ENCODE measurements at regions not wholly inside any gene's neighbourhood (a gene's known extent, or its start where the extent isn't known, plus 50 kb on each side); places are given as distances from the start of the nearest gene placed in this dataset.

DNA sequence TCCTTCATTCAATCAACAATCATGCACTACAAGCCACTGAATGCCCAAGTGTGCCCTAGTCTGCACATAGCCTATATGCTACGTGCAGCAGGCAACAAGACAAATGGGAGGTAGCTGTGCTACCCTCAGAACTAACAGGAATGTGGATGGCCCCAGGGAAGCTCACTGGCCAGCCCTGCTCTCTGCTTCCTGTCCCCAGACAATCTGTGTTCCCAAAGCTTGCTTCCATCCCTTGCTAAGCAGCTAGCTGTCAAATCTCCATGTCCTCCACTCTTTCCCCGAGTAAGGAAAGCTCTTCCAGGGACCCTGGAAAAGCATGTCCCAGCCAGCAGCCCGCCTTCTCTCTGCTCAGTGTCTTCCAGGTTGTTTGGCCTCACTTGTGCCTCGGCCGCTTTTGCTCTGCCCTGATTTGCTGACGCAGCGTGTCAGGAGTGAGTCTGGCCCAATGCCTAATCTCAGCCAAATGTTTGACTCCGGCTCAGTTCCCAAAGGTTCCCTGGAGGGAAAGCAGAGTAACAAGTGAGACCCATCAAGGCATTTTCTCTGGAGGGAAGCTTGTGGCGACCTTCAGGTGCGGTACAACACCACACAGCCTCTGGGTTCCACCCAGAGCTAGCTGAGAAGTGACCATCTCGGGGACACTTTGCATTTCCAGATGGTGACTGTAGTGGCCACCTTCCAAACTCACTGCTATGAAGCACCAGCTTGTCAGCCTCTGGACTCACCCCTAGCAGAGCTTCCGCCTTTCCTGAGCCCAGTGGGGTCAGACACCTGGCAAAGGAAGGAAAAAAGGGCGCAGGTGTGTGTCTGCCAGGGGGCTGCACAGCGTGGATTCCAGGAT, 243.4 kb downstream of the RHOU start:
- DNase-seq, result no peak
- Mint-ChIP-seq H3K4me1 (no peaks in the 10 kb centered on the region), H3K27ac (no peak overlapping the region), H3K36me3 (no peaks in the 10 kb centered on the region), H3K27me3 (no peaks in the 10 kb centered on the region), H3K4me3 (no peak overlapping the region), H3K9me3 (no peaks in the 10 kb centered on the region)

- H3K4me3 Mint-ChIP-seq, result no peak overlapping the region
- DNase-seq, result no peak
- no peaks in the 10 kb centered on the region for H3K9me3 Mint-ChIP-seq
- no peak overlapping the region for H3K27ac Mint-ChIP-seq
- no peaks in the 10 kb centered on the region for H3K27me3 Mint-ChIP-seq
- no peaks in the 10 kb centered on the region for H3K4me1 Mint-ChIP-seq
- no peaks in the 10 kb centered on the region for H3K36me3 Mint-ChIP-seq
Measured at GRCh38 chr1:228979325-228979699, 244.0 kb downstream of the RHOU start.

- Mint-ChIP-seq H3K27ac (no peak overlapping the region), H3K9me3 (no peaks in the 10 kb centered on the region), H3K4me3 (no peak overlapping the region), H3K36me3 (no peaks in the 10 kb centered on the region), H3K4me1 (no peaks in the 10 kb centered on the region), H3K27me3 (no peaks in the 10 kb centered on the region)
- DNase-seq, result no peak
Measured at GRCh38 chr1:228979774-228980173, 244.5 kb downstream of the RHOU start.

GRCh38 chr1:228980232-228980937, 245.1 kb downstream of the RHOU start:
- Mint-ChIP-seq H3K9me3 (no peaks in the 10 kb centered on the region), H3K36me3 (no peaks in the 10 kb centered on the region), H3K27ac (no peak overlapping the region), H3K27me3 (no peaks in the 10 kb centered on the region), H3K4me1 (no peaks in the 10 kb centered on the region), H3K4me3 (no peak overlapping the region)
- DNase-seq, result no peak

- Mint-ChIP-seq H3K27ac (no peak overlapping the region), H3K4me1 (no peaks in the 10 kb centered on the region), H3K27me3 (no peaks in the 10 kb centered on the region), H3K4me3 (no peak overlapping the region), H3K36me3 (no peaks in the 10 kb centered on the region), H3K9me3 (no peaks in the 10 kb centered on the region)
- no peak for DNase-seq
Measured at GRCh38 chr1:228982637-228983036, 247.4 kb downstream of the RHOU start.

DNA sequence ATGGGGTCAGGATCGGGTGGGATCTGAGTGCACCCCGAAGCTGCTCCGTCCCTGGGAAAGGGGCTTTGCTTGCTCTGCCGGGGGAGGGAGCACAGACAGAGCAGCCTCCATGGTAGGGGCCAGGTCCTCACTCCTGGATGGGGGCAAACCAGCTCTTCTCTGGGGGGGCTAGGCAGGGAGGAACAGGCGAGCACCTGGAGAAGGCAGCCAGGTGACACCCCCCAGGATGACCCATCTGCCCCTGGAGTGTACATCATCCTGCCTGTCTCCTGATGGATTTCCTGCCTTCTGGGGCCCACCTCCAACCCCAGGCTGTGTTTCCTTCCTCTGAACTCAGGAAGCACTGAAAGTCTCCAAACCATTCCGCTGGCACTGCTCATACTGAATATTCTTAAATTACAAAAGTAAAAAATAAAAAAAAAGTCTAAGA, 248.0 kb downstream of the RHOU start:
- no peak for DNase-seq
- H3K36me3 Mint-ChIP-seq, result no peaks in the 10 kb centered on the region
- H3K4me3 Mint-ChIP-seq, result no peak overlapping the region
- no peak overlapping the region for H3K27ac Mint-ChIP-seq
- no peaks in the 10 kb centered on the region for H3K4me1 Mint-ChIP-seq
- no peaks in the 10 kb centered on the region for H3K9me3 Mint-ChIP-seq
- H3K27me3 Mint-ChIP-seq, result no peaks in the 10 kb centered on the region

DNA sequence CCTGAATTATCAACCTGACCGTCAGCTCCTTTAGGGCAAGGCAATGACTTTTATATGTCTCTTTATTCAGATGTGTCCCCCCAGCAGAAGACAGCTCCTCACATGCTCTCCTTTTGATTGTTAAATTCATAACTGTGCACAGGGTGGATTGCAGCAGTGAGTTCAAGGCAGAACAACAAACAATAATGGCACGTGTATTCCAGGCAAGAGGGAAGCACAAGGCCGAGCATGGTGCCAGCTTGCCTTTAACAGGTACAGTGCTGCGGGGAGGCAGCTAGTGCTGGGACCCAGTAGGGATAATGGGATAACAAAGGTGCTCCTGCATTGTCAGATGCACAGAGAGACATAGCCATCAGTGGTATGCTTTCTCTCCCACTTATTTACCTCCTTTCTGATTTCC, 248.4 kb downstream of the RHOU start:
- Mint-ChIP-seq H3K27me3 (no peaks in the 10 kb centered on the region), H3K36me3 (no peaks in the 10 kb centered on the region), H3K27ac (no peak overlapping the region), H3K9me3 (no peaks in the 10 kb centered on the region), H3K4me1 (no peaks in the 10 kb centered on the region), H3K4me3 (no peak overlapping the region)
- DNase-seq, result no peak

GRCh38 chr1:228984107-228984506, 248.8 kb downstream of the RHOU start:
- DNase-seq, result no peak
- no peaks in the 10 kb centered on the region for H3K27me3 Mint-ChIP-seq
- H3K9me3 Mint-ChIP-seq, result no peaks in the 10 kb centered on the region
- peaks cover under 1% of the 10 kb centered on the region for H3K4me1 Mint-ChIP-seq
- no peak overlapping the region for H3K4me3 Mint-ChIP-seq
- H3K36me3 Mint-ChIP-seq, result no peaks in the 10 kb centered on the region
- H3K27ac Mint-ChIP-seq, result no peak overlapping the region

DNA sequence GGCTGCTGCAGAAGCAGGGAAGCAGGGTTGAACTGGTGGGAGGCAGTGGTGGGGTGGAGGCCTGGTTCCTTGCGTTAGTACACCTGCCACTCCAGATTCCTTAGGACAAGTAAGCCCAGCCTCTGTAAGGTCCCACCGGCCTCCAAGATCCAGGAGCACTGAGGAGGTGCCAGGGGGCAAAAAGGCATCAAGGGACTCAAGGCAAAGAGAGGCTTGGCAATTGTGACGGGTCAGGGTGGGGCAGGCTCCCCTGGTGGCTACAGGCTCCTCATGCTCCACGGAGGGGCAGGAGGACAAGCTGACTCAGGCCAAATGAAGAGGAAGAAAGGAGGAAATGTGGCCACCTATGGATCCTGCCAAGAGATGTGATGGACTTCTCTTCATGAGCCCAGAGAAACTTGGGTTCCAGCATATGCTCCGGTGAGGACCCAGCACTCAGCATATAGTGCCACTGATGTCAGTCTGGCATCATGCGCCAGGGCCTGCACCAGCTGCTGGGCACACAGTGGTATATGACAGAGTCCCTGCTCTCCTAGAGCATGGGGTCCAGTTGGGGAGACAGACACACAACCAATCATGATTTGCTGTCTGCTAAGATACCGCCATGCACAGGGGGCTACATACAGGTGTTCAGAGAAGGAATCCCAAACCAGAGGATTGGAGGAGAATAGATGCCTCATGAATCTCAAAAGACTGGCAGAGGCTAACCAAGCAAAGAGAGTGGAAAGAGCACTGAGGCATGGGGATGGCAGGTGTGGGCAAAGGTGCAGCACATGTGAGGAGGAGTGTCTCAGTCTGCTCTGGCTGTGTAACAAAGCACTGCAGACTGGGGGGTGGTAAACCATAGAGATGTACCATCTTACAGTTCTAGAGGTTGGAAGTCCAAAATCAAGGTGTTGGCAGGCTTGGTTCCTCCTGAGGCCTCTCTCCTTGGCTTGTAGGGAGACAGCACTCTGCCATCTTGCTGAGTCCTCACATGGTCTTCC, 249.7 kb downstream of the RHOU start:
- Mint-ChIP-seq H3K9me3 (no peaks in the 10 kb centered on the region), H3K36me3 (no peaks in the 10 kb centered on the region), H3K27me3 (no peaks in the 10 kb centered on the region), H3K4me3 (no peak overlapping the region), H3K4me1 (peaks cover 4% of the 10 kb centered on the region), H3K27ac (no peak overlapping the region)
- no peak for DNase-seq

- no peaks in the 10 kb centered on the region for H3K27me3 Mint-ChIP-seq
- H3K27ac Mint-ChIP-seq, result no peak overlapping the region
- peaks cover 4% of the 10 kb centered on the region for H3K4me1 Mint-ChIP-seq
- no peaks in the 10 kb centered on the region for H3K36me3 Mint-ChIP-seq
- no peaks in the 10 kb centered on the region for H3K9me3 Mint-ChIP-seq
- H3K4me3 Mint-ChIP-seq, result no peak overlapping the region
- DNase-seq, result no peak
Measured at GRCh38 chr1:228985661-228986060, 250.4 kb downstream of the RHOU start.

DNA sequence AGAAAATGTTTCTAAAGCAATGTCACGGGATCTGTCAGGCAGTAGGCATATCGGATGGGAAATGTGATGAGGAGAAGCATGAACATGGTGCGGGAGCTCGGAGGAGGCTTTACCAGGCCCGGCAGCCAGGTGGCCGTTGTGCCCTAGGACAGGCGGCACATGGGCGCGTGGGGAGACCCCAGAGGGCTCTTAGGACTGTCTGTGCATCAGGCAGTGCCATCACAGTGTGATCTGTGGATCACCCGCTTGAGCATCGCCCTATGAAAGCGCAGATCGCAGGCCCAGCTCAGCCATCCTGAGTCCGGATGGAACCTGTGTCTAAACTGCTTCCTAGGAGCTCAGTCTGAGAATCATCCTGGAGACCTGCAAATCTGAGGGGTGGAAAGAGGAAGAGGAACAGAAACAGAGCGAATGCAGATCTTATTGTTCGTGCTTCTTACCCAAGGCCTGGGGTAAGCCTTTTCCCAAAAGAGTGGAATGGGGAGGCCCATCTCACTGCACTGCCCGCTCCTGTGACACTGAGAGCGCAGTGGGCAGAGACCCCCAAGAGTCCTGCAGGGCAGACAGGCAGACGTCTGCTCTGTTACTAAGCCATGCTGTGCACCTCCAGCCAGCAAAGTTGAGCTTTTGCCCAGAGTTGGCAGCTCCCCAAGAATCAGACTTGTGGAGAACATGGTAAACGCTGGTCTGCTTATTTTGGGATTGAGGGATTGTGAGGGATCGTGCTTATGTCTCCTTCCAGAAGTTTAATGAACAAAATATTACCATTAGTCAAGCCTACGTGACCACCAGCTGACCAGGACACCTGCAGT, 251.0 kb downstream of the RHOU start:
- no peaks in the 10 kb centered on the region for H3K27me3 Mint-ChIP-seq

GRCh38 chr1:228987286-228987685, 252.0 kb downstream of the RHOU start:
- no peaks in the 10 kb centered on the region for H3K36me3 Mint-ChIP-seq
- no peak for DNase-seq
- H3K27ac Mint-ChIP-seq, result no peak overlapping the region
- no peaks in the 10 kb centered on the region for H3K9me3 Mint-ChIP-seq
- H3K27me3 Mint-ChIP-seq, result no peaks in the 10 kb centered on the region
- H3K4me3 Mint-ChIP-seq, result no peak overlapping the region
- H3K4me1 Mint-ChIP-seq, result peaks cover 4% of the 10 kb centered on the region

More for the DNA sequence above, 251.0 kb downstream of the RHOU start:
- H3K27ac Mint-ChIP-seq, result no peak overlapping the region
- no peak for DNase-seq
- peaks cover 4% of the 10 kb centered on the region for H3K4me1 Mint-ChIP-seq
- H3K4me3 Mint-ChIP-seq, result no peak overlapping the region
- no peaks in the 10 kb centered on the region for H3K9me3 Mint-ChIP-seq
- no peaks in the 10 kb centered on the region for H3K36me3 Mint-ChIP-seq

DNA sequence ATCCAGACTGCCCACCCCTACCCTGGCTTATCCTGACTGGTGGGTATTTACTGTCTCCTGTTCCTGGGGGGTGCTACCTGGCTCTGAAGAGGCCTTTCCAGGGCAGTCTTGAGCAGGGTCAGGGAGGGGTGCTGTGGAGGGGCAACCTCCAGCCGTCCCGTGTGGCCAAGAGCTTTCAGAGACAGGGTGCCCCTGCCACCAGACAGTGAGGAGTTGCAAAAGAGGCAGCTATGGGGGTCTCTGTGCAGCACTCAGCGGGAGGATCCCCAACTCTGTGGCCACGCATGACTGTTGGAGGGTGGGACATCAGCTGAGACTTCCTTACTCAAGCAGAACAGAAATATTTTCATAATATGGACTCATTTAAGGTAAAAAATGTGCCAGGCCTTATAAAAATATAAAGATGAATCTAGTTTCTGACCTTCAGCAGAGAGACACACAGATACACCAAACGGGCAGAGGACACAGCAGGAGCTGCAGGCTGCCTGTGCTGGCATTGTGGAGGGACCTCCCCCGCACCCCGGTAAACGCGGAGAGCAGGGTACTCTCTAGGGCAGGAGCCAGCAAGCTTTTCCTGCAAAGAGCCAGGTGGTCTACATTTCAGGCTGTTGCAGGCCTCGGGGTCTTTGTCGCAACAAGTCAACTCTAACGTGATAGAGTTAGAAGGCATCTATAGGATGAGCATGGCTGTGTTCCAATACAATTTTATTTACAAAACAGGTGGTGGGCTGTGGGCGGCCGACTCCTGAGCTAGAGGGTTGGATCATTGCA, 252.6 kb downstream of the RHOU start:
- Mint-ChIP-seq H3K27ac (no peak overlapping the region), H3K9me3 (no peaks in the 10 kb centered on the region), H3K27me3 (no peaks in the 10 kb centered on the region), H3K4me3 (no peak overlapping the region), H3K4me1 (peaks cover 4% of the 10 kb centered on the region), H3K36me3 (no peaks in the 10 kb centered on the region)
- DNase-seq, result no peak

DNA sequence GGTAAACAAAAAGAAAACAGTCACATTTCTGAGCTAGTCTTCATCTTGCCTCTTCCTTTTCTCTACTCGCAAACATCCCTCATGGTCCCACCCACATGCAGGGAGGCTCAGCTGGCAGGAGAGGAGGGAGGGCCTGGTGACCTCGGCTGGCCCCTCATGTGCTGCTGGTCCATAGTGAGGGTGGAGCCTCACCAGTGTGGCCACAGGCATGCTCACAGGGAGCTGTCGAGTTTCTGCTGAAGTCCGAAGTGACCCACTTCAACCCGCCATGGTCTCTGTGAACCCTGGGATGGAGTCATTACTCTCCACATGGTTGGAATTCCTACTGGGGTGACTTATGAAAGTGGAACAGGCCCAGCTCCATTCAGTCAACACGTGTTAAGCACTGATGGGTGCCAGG, 253.4 kb downstream of the RHOU start:
- Mint-ChIP-seq H3K4me3 (no peak overlapping the region), H3K36me3 (no peaks in the 10 kb centered on the region), H3K27ac (no peak overlapping the region), H3K27me3 (no peaks in the 10 kb centered on the region), H3K9me3 (no peaks in the 10 kb centered on the region), H3K4me1 (peaks cover 4% of the 10 kb centered on the region)
- DNase-seq, result no peak

Data from activated naive CD8-positive, alpha-beta T cell treated with anti-CD3 and anti-CD28 coated beads for 36 hours (primary cell).